IMR-90 (cell line): ENCODE measurements at regions not wholly inside any gene's neighbourhood (a gene's known extent, or its start where the extent isn't known, plus 50 kb on each side); places are given as distances from the start of the nearest gene placed in this dataset.

Experiments
- CEBPB ChIP-seq: IDR thresholded peaks from 2 replicates; pipeline ENCODE4 v1.6.1; 2012; ENCODE audit warnings: low read depth, low read length, improper control_type of control experiment
- CHD1 ChIP-seq: IDR thresholded peaks from 2 replicates; pipeline ENCODE4 v1.6.1; 2012; ENCODE audit warnings: low read depth, low read length, improper control_type of control experiment
- CTCF ChIP-seq: conservative IDR thresholded peaks from 2 replicates; pipeline ENCODE4 v1.5.1; 2012; ENCODE audit warnings: mild to moderate bottlenecking, low read depth, low read length, improper control_type of control experiment
- ELK1 ChIP-seq: fragments of 150-350 bp; IDR thresholded peaks from 2 replicates; pipeline ENCODE4 v1.6.1; 2016; ENCODE audit warnings: low read depth, mild to moderate bottlenecking, low read length, moderate library complexity, borderline replicate concordance
- MXI1 ChIP-seq: IDR thresholded peaks from 2 replicates; pipeline ENCODE4 v1.6.1; 2012; ENCODE audit warnings: low read depth, mild to moderate bottlenecking, low read length, moderate library complexity, borderline replicate concordance
- NFE2L2 ChIP-seq: fragments of 150-350 bp; IDR thresholded peaks from 2 replicates; pipeline ENCODE4 v1.6.1; 2016; ENCODE audit warnings: low read depth, mild to moderate bottlenecking, low read length
- POLR2A ChIP-seq: IDR thresholded peaks from 2 replicates; pipeline ENCODE4 v1.6.1; 2012; ENCODE audit warnings: mild to moderate bottlenecking, low read depth, low read length
- RAD21 ChIP-seq: IDR thresholded peaks from 2 replicates; pipeline ENCODE4 v1.6.1; 2012; ENCODE audit warnings: low read length, improper control_type of control experiment
- RCOR1 ChIP-seq: IDR thresholded peaks from 2 replicates; pipeline ENCODE4 v1.6.1; 2012; ENCODE audit warnings: mild to moderate bottlenecking, low read length, improper control_type of control experiment; ENCODE audit not compliant: insufficient replicate concordance
- SMC3 ChIP-seq: fragments of 150-350 bp; IDR thresholded peaks from 2 replicates; pipeline ENCODE4 v1.6.1; 2016; ENCODE audit warnings: low read depth, mild to moderate bottlenecking, antibody characterized with exemption, low read length, moderate library complexity

- TF ChIP-seq CTCF (no peak), CHD1 (no peak), MXI1 (no peak), POLR2A (no peak), RAD21 (no peak), NFE2L2 (no peak), ELK1 (no peak), RCOR1 (no peak), SMC3 (no peak), CEBPB (no peak)
Observed at GRCh38 chr6:166714187-166714510, 87.1 kb upstream of the RPS6KA2 start.
